ENCODE measurements at regions not wholly inside any gene's neighbourhood (a gene's known extent, or its start where the extent isn't known, plus 50 kb on each side); places are given as distances from the start of the nearest gene placed in this dataset.

- WGBS (ENCODE audit: insufficient coverage), result 100% methylated on average over 1 of the region's 5 CpGs
- Mint-ChIP-seq H3K27me3 (ENCODE audit: low read depth in 3 of 3) (peaks cover 1% of the 10 kb centered on the region in 3 donors), H3K36me3 (no peaks in the 10 kb centered on the region), H3K9me3 (peaks cover 0 to 7% (median 2%) of the 10 kb centered on the region in 7 donors), H3K4me3 (no peak overlapping the region), H3K27ac (no peak overlapping the region), H3K4me1 (no peaks in the 10 kb centered on the region)
- H3K9me3 ChIP-seq (replicated peaks in 1 of 2; ENCODE audit: control insufficient read depth in 1 of 2, insufficient read depth in 1 of 2, low read length in 2 of 2), result no peaks in the 10 kb centered on the region
- H3K27me3 ChIP-seq (ENCODE audit: control insufficient read depth in 2 of 2, insufficient read depth in 2 of 2, low read length in 2 of 2), result no peaks in the 10 kb centered on the region
- intact Hi-C loops (cut with micrococcal nuclease), result no loop called here
- H3K9ac ChIP-seq (ENCODE audit: insufficient read depth, low read length, poor library complexity, severe bottlenecking), result no peak overlapping the region
- no peak overlapping the region for H3K27ac ChIP-seq (ENCODE audit: low read depth in 1 of 2, low read length in 2 of 2)
- no peak overlapping the region for H3K4me2 ChIP-seq (replicated peaks; ENCODE audit: extremely low read depth, low read length, poor library complexity, severe bottlenecking)
- TF ChIP-seq, protein P1, sequence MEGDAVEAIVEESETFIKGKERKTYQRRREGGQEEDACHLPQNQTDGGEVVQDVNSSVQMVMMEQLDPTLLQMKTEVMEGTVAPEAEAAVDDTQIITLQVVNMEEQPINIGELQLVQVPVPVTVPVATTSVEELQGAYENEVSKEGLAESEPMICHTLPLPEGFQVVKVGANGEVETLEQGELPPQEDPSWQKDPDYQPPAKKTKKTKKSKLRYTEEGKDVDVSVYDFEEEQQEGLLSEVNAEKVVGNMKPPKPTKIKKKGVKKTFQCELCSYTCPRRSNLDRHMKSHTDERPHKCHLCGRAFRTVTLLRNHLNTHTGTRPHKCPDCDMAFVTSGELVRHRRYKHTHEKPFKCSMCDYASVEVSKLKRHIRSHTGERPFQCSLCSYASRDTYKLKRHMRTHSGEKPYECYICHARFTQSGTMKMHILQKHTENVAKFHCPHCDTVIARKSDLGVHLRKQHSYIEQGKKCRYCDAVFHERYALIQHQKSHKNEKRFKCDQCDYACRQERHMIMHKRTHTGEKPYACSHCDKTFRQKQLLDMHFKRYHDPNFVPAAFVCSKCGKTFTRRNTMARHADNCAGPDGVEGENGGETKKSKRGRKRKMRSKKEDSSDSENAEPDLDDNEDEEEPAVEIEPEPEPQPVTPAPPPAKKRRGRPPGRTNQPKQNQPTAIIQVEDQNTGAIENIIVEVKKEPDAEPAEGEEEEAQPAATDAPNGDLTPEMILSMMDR (IDR thresholded peaks at IDR 0.05), result no peak
- no peaks in the 10 kb centered on the region for H4K20me1 ChIP-seq (ENCODE audit: insufficient read depth, low read length)
- H3K36me3 ChIP-seq (replicated peaks in 1 of 2; ENCODE audit: control insufficient read depth in 1 of 2, insufficient read depth in 2 of 2, low read length in 2 of 2), result no peaks in the 10 kb centered on the region
- no peaks in the 10 kb centered on the region for H3K4me1 ChIP-seq (ENCODE audit: control insufficient read depth in 1 of 2, insufficient read depth in 2 of 2, low read length in 2 of 2)
- no peak overlapping the region for H3K4me3 ChIP-seq (replicated peaks in 1 of 3; ENCODE audit: low read depth in 2 of 3, low read length in 3 of 3)
- H2AFZ ChIP-seq (ENCODE audit: insufficient read depth, low read depth, low read length, poor library complexity, severe bottlenecking), result no peak overlapping the region
- no peaks in the 10 kb centered on the region for H3K79me2 ChIP-seq (ENCODE audit: insufficient read depth, low read length)
- DNase-seq, result no peak
These were observed 303.9 kb downstream of the FOXO1 start for GRCh38 chr13:40362502-40362901.

DNA sequence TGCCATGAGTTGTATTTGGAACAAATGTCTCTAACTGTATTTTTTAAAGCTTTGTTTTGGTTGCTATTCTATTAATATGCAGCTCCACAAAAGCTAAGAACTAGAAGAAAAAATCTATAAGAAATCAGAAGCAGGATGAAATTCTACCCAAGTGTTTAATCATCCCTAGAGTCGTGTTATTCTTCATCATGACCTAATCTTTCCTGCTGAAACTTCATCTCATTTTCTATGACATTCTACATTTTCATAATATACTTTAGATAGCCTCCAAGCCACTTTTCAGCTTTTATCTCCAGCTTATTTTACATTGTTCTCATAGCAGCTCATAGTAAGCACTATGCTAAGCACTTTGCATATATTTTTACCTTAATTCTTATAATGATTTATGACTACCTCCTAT, 302.8 kb downstream of the FOXO1 start:
- no peak overlapping the region for H3K27ac Mint-ChIP-seq
- no peak overlapping the region for H3K4me3 Mint-ChIP-seq

More for the DNA sequence above, 302.8 kb downstream of the FOXO1 start:
- 100% methylated on average over 1 of the region's 1 CpG for WGBS (ENCODE audit: insufficient coverage)
- Histone ChIP-seq H3K4me2 (replicated peaks; ENCODE audit: extremely low read depth, low read length, poor library complexity, severe bottlenecking) (no peak overlapping the region), H2AFZ (ENCODE audit: insufficient read depth, low read depth, low read length, poor library complexity, severe bottlenecking) (no peak overlapping the region), H3K36me3 (replicated peaks in 1 of 2; ENCODE audit: control insufficient read depth in 1 of 2, insufficient read depth in 2 of 2, low read length in 2 of 2) (no peaks in the 10 kb centered on the region), H3K27ac (ENCODE audit: low read depth in 1 of 2, low read length in 2 of 2) (no peak overlapping the region), H3K27me3 (ENCODE audit: control insufficient read depth in 2 of 2, insufficient read depth in 2 of 2, low read length in 2 of 2) (no peaks in the 10 kb centered on the region), H3K4me1 (ENCODE audit: control insufficient read depth in 1 of 2, insufficient read depth in 2 of 2, low read length in 2 of 2) (no peaks in the 10 kb centered on the region), H4K20me1 (ENCODE audit: insufficient read depth, low read length) (no peaks in the 10 kb centered on the region), H3K4me3 (replicated peaks in 1 of 3; ENCODE audit: low read depth in 2 of 3, low read length in 3 of 3) (no peak overlapping the region), H3K9ac (ENCODE audit: insufficient read depth, low read length, poor library complexity, severe bottlenecking) (no peak overlapping the region), H3K9me3 (replicated peaks in 1 of 2; ENCODE audit: control insufficient read depth in 1 of 2, insufficient read depth in 1 of 2, low read length in 2 of 2) (no peaks in the 10 kb centered on the region), H3K79me2 (ENCODE audit: insufficient read depth, low read length) (no peaks in the 10 kb centered on the region)
- no peak for DNase-seq
- Mint-ChIP-seq H3K4me1 (no peaks in the 10 kb centered on the region), H3K9me3 (peaks cover 0 to 7% (median 2%) of the 10 kb centered on the region in 7 donors), H3K36me3 (no peaks in the 10 kb centered on the region), H3K27me3 (ENCODE audit: low read depth in 3 of 3) (peaks cover 1% of the 10 kb centered on the region in 3 donors)
- intact Hi-C loops (cut with micrococcal nuclease), result no loop called here
- TF ChIP-seq, protein P1 (IDR thresholded peaks at IDR 0.05), result no peak
